ENCODE measurements at regions not wholly inside any gene's neighbourhood (a gene's known extent, or its start where the extent isn't known, plus 50 kb on each side); places are given as distances from the start of the nearest gene placed in this dataset.

- no peak for DNase-seq (ENCODE audit: low read depth in 4 of 4, low spot score in 3 of 4)
Observed at GRCh38 chr6:56297022-56297989, 49.9 kb upstream of the COL21A1 start.
